GM23338 (cell line): ENCODE measurements at regions not wholly inside any gene's neighbourhood (a gene's known extent, or its start where the extent isn't known, plus 50 kb on each side); places are given as distances from the start of the nearest gene placed in this dataset.

Source experiments
- ATAC-seq: fragments of 200-7000 bp; cut with Tn5 transposase; 3 replicates; pipeline ENCODE4 v1.9.1; 2020
- DNase-seq: peaks from one replicate; pipeline ENCODE4 v3.0.0-alpha.2; 2015; ENCODE audit warnings: low spot score
- H2AFZ ChIP-seq: fragments of 200-600 bp; sonication (generic); 2 replicates; pipeline ENCODE4 v1.8.0; 2016; ENCODE audit warnings: antibody characterized with exemption, mild to moderate bottlenecking, moderate library complexity
- H3F3A ChIP-seq: fragments of 200-600 bp; sonication (generic); replicated peaks from 2 replicates; pipeline ENCODE4 v1.8.0; 2017; ENCODE audit warnings: antibody characterized with exemption, mixed run types, low read depth
- H3K27ac ChIP-seq: fragments of 200-600 bp; sonication (generic); 2 replicates; pipeline ENCODE4 v1.6.1; 2016; ENCODE audit warnings: low read depth
- H3K27me3 ChIP-seq: fragments of 200-600 bp; sonication (generic); 2 replicates; pipeline ENCODE4 v1.8.0; 2016; ENCODE audit warnings: mild to moderate bottlenecking, mixed run types, moderate library complexity; ENCODE audit not compliant: insufficient read depth
- H3K36me3 ChIP-seq: fragments of 200-600 bp; sonication (generic); 2 replicates; pipeline ENCODE4 v1.8.0; 2016; ENCODE audit warnings: mild to moderate bottlenecking; ENCODE audit not compliant: insufficient read depth
- H3K4me1 ChIP-seq: fragments of 200-600 bp; sonication (generic); 2 replicates; pipeline ENCODE4 v1.8.0; 2016; ENCODE audit warnings: mild to moderate bottlenecking, moderate library complexity; ENCODE audit not compliant: insufficient read depth
- H3K4me2 ChIP-seq: fragments of 200-600 bp; sonication (generic); 2 replicates; pipeline ENCODE4 v1.7.1; 2017; ENCODE audit warnings: mixed run types
- H3K4me3 ChIP-seq: fragments of 200-600 bp; sonication (generic); 2 replicates; pipeline ENCODE4 v1.6.1; 2016; ENCODE audit warnings: mixed run types
- H3K79me2 ChIP-seq: fragments of 200-600 bp; sonication (generic); replicated peaks from 2 replicates; pipeline ENCODE4 v1.8.0; 2017; ENCODE audit warnings: mild to moderate bottlenecking; ENCODE audit not compliant: insufficient read depth
- H3K9me2 ChIP-seq: fragments of 200-600 bp; sonication (generic); 2 replicates; pipeline ENCODE4 v1.8.0; 2017; ENCODE audit not compliant: insufficient read depth
- H4K20me1 ChIP-seq: fragments of 200-600 bp; sonication (generic); replicated peaks from 2 replicates; pipeline ENCODE4 v1.8.0; 2017; ENCODE audit warnings: mild to moderate bottlenecking; ENCODE audit not compliant: insufficient read depth
- H3K27ac Mint-ChIP-seq: 2 replicates; pipeline ENCODE4 v1.8.0; 2020; ENCODE audit warnings: inconsistent platforms, mild to moderate bottlenecking, moderate library complexity, mixed read lengths
- H3K27me3 Mint-ChIP-seq: 3 replicates; pipeline ENCODE4 v1.8.0; 2022; ENCODE audit warnings: low read depth, mild to moderate bottlenecking, moderate library complexity, mixed read lengths, inconsistent platforms; ENCODE audit not compliant: insufficient read depth, poor library complexity
- H3K36me3 Mint-ChIP-seq: 3 replicates; pipeline ENCODE4 v1.8.0; 2021; ENCODE audit warnings: low read depth, mild to moderate bottlenecking, inconsistent platforms, moderate library complexity, mixed read lengths
- H3K4me1 Mint-ChIP-seq: 3 replicates; pipeline ENCODE4 v1.8.0; 2020; ENCODE audit warnings: mild to moderate bottlenecking, inconsistent platforms, mixed read lengths
- H3K4me3 Mint-ChIP-seq: 3 replicates; pipeline ENCODE4 v1.8.0; 2021; ENCODE audit warnings: moderate library complexity, mild to moderate bottlenecking, inconsistent platforms, mixed read lengths
- H3K9me3 Mint-ChIP-seq: 3 replicates; pipeline ENCODE4 v1.8.0; 2020; ENCODE audit warnings: moderate library complexity, mild to moderate bottlenecking, inconsistent platforms, mixed read lengths
- EZH2phosphoT487 ChIP-seq: fragments of 200-600 bp; sonication (generic); IDR thresholded peaks from one replicate; pipeline ENCODE4 v1.8.1; 2018; ENCODE audit warnings: antibody characterized with exemption; ENCODE audit not compliant: unreplicated experiment
- JUNB ChIP-seq: IDR thresholded peaks from one replicate; pipeline ENCODE4 v1.6.1; 2016; ENCODE audit warnings: antibody characterized with exemption; ENCODE audit not compliant: unreplicated experiment
- NANOG ChIP-seq: IDR thresholded peaks from 2 replicates; pipeline ENCODE4 v1.6.1; 2016; ENCODE audit warnings: antibody characterized with exemption, borderline replicate concordance
- ZNF331 ChIP-seq: fragments of 250-450 bp; sonication (Bioruptor Pico); IDR thresholded peaks from 2 replicates; pipeline ENCODE4 v1.5.0; 2020; ENCODE audit warnings: low read depth, mild to moderate bottlenecking, moderate library complexity
- TF ChIP-seq, protein P1 (sequence below): IDR thresholded peaks from one replicate; pipeline ENCODE4 v1.6.1; 2018; ENCODE audit warnings: antibody characterized with exemption; ENCODE audit not compliant: unreplicated experiment
- TF ChIP-seq, protein P2 (sequence below), 2 experiments: fragments of 200-600 bp in 1 of 2; sonication (generic) in 1 of 2; conservative IDR thresholded peaks; 2 replicates each; pipeline versions ENCODE4 v1.5.1 to v1.6.1; 2016 to 2017; ENCODE audit warnings: antibody characterized with exemption in 2 of 2, low read depth in 2 of 2, mild to moderate bottlenecking in 2 of 2, moderate library complexity in 1 of 2

- TF ChIP-seq, protein P1, sequence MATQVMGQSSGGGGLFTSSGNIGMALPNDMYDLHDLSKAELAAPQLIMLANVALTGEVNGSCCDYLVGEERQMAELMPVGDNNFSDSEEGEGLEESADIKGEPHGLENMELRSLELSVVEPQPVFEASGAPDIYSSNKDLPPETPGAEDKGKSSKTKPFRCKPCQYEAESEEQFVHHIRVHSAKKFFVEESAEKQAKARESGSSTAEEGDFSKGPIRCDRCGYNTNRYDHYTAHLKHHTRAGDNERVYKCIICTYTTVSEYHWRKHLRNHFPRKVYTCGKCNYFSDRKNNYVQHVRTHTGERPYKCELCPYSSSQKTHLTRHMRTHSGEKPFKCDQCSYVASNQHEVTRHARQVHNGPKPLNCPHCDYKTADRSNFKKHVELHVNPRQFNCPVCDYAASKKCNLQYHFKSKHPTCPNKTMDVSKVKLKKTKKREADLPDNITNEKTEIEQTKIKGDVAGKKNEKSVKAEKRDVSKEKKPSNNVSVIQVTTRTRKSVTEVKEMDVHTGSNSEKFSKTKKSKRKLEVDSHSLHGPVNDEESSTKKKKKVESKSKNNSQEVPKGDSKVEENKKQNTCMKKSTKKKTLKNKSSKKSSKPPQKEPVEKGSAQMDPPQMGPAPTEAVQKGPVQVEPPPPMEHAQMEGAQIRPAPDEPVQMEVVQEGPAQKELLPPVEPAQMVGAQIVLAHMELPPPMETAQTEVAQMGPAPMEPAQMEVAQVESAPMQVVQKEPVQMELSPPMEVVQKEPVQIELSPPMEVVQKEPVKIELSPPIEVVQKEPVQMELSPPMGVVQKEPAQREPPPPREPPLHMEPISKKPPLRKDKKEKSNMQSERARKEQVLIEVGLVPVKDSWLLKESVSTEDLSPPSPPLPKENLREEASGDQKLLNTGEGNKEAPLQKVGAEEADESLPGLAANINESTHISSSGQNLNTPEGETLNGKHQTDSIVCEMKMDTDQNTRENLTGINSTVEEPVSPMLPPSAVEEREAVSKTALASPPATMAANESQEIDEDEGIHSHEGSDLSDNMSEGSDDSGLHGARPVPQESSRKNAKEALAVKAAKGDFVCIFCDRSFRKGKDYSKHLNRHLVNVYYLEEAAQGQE = no peak
- no peak for TF ChIP-seq EZH2phosphoT487
These were observed 235.2 kb downstream of the TDRD15 start (continued) for GRCh38 chr2:21358976-21359375.

GRCh38 chr2:21361384-21361783 is 237.6 kb downstream of the TDRD15 start:
- H3F3A ChIP-seq = no peaks in the 10 kb centered on the region
- no peaks in the 10 kb centered on the region for H3K36me3 ChIP-seq
- H2AFZ ChIP-seq = no peak overlapping the region
- Mint-ChIP-seq H3K9me3 (peaks cover 10% of the 10 kb centered on the region; the same call in 2 of the 3 replicates), H3K27me3 (peaks cover under 1% of the 10 kb centered on the region), H3K27ac (no peak overlapping the region), H3K36me3 (peaks cover 4% of the 10 kb centered on the region; the same call in 2 of the 3 replicates), H3K4me3 (no peak overlapping the region), H3K4me1 (no peaks in the 10 kb centered on the region)
- TF ChIP-seq ZNF331 (CRISPR knock-in tag) (no peak), JUNB (no peak), NANOG (no peak)
- TF ChIP-seq, protein P1 = no peak
- TF ChIP-seq, protein P2, sequence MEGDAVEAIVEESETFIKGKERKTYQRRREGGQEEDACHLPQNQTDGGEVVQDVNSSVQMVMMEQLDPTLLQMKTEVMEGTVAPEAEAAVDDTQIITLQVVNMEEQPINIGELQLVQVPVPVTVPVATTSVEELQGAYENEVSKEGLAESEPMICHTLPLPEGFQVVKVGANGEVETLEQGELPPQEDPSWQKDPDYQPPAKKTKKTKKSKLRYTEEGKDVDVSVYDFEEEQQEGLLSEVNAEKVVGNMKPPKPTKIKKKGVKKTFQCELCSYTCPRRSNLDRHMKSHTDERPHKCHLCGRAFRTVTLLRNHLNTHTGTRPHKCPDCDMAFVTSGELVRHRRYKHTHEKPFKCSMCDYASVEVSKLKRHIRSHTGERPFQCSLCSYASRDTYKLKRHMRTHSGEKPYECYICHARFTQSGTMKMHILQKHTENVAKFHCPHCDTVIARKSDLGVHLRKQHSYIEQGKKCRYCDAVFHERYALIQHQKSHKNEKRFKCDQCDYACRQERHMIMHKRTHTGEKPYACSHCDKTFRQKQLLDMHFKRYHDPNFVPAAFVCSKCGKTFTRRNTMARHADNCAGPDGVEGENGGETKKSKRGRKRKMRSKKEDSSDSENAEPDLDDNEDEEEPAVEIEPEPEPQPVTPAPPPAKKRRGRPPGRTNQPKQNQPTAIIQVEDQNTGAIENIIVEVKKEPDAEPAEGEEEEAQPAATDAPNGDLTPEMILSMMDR (conservative IDR thresholded peaks at IDR 0.05; ENCODE audit: low read depth in 2 of 2) = no peak
- H3K27ac ChIP-seq = no peak overlapping the region
- no peak for DNase-seq
- H4K20me1 ChIP-seq = no peaks in the 10 kb centered on the region
- no peaks in the 10 kb centered on the region for H3K9me2 ChIP-seq
- H3K4me2 ChIP-seq = no peak overlapping the region
- no peak overlapping the region for H3K4me3 ChIP-seq
- no peaks in the 10 kb centered on the region for H3K27me3 ChIP-seq
- ATAC-seq = no peak
- H3K79me2 ChIP-seq = no peaks in the 10 kb centered on the region
- no peaks in the 10 kb centered on the region for H3K4me1 ChIP-seq
